ENCODE measurements at regions not wholly inside any gene's neighbourhood (a gene's known extent, or its start where the extent isn't known, plus 50 kb on each side); places are given as distances from the start of the nearest gene placed in this dataset.

GRCh38 chr2:194465641-194466040 is 1191.4 kb upstream of the SLC39A10 start:
- FAIRE-seq = no peak

More at GRCh38 chr2:194465641-194466040, 1191.4 kb upstream of the SLC39A10 start:
- no peak for DNase-seq (ENCODE audit: low read depth in 1 of 2, low spot score in 2 of 2)
- no peak overlapping the region for H4K91ac ChIP-seq (replicated peaks; ENCODE audit: insufficient read length, low read length)
- H4K8ac ChIP-seq (ENCODE audit: extremely low read depth, insufficient read depth, low read length) = no peak overlapping the region
- TF ChIP-seq HDAC2 (IDR thresholded peaks at IDR 0.05; ENCODE audit: borderline replicate concordance in 1 of 2, low read depth in 2 of 2, low read length in 2 of 2) (no peak), YY1 (IDR thresholded peaks at IDR 0.05; ENCODE audit: low read depth, low read length) (no peak), SAP30 (IDR thresholded peaks at IDR 0.05; ENCODE audit: insufficient read depth, insufficient replicate concordance, low read length) (no peak)
- H2BK15ac ChIP-seq (ENCODE audit: low read length) = no peak overlapping the region
- no peaks in the 10 kb centered on the region for H3K79me2 ChIP-seq (ENCODE audit: control insufficient read depth in 1 of 2, insufficient read depth in 2 of 2, low read length in 2 of 2)
- H2AK5ac ChIP-seq (ENCODE audit: low read depth, low read length) = no peak overlapping the region
- no peaks in the 10 kb centered on the region for H4K20me1 ChIP-seq (replicated peaks in 1 of 2; ENCODE audit: control insufficient read depth in 1 of 2, insufficient read depth in 2 of 2, low read length in 2 of 2)
- no peak overlapping the region for H2BK12ac ChIP-seq (ENCODE audit: low read depth, low read length)
- H3K36me3 ChIP-seq (ENCODE audit: control insufficient read depth in 2 of 4, insufficient read depth in 4 of 4, low read length in 3 of 4) = no peaks in the 10 kb centered on the region
- no peak overlapping the region for H3K4me3 ChIP-seq (ENCODE audit: extremely low read depth in 1 of 4, insufficient read depth in 2 of 4, low read depth in 3 of 4, low read length in 4 of 4)
- ChIA-PET CTCF (ENCODE audit: partially characterized antibody) (interaction anchor here (0.6 kb wide), 1 partner anchor 720 kb away, joined by 3 read pairs; no protein-coding TSS in a partner anchor), POLR2A (ENCODE audit: partially characterized antibody) (no interaction called here)
- H3K56ac ChIP-seq (replicated peaks; ENCODE audit: insufficient read length, low read depth, low read length) = no peak overlapping the region
- no peak overlapping the region for H3K4me2 ChIP-seq (ENCODE audit: insufficient read depth in 1 of 2, low read depth in 2 of 2, low read length in 2 of 2)
- no peak overlapping the region for H3K27ac ChIP-seq (ENCODE audit: low read depth, low read length)
- H3K23ac ChIP-seq (ENCODE audit: insufficient read length) = no peak overlapping the region
- no peak overlapping the region for H3K14ac ChIP-seq (ENCODE audit: insufficient read length)
- no peak overlapping the region for H2BK5ac ChIP-seq (ENCODE audit: low read depth, low read length)
- H3K23me2 ChIP-seq (ENCODE audit: low read depth, low read length) = no peaks in the 10 kb centered on the region
- H3K9me3 ChIP-seq (ENCODE audit: insufficient read depth in 2 of 2, low read depth in 1 of 2, low read length in 1 of 2) = no peaks in the 10 kb centered on the region
- no peak overlapping the region for H3K18ac ChIP-seq (ENCODE audit: extremely low read depth, low read length)
- no peak overlapping the region for H2BK120ac ChIP-seq (replicated peaks; ENCODE audit: low read depth, low read length)
- WGBS, 2 experiments (ENCODE audit: extremely low coverage in 1 of 2, insufficient coverage in 1 of 2, insufficient read length in 1 of 2, insufficient replicate concordance in 2 of 2, low coverage in 1 of 2, low lambda C conversion rate in 2 of 2, missing lambda C conversion rate in 1 of 2) = 94% methylated on average over 3 of the region's 3 CpGs; no CpG with 5 or more reads in 1 of the 2 experiments
- no peaks in the 10 kb centered on the region for H3K79me1 ChIP-seq (ENCODE audit: low read depth, low read length)
- H2BK20ac ChIP-seq (ENCODE audit: low read length) = no peak overlapping the region
- no peak overlapping the region for H3K9ac ChIP-seq (replicated peaks in 1 of 4; ENCODE audit: extremely low read depth in 1 of 4, low read depth in 3 of 4, low read length in 3 of 4)
- H4K5ac ChIP-seq (ENCODE audit: insufficient read length, low read depth, low read length) = no peak overlapping the region
- H3K4me1 ChIP-seq (replicated peaks in 1 of 4; ENCODE audit: control insufficient read depth in 3 of 4, insufficient read depth in 4 of 4, low read length in 3 of 4) = no peaks in the 10 kb centered on the region
- H2AFZ ChIP-seq (ENCODE audit: low read length) = no peak overlapping the region; the same call in 1 of the 2 replicates
- H3K4ac ChIP-seq (replicated peaks; ENCODE audit: insufficient read length, low read depth, low read length) = no peak overlapping the region
- no peaks in the 10 kb centered on the region for H3K27me3 ChIP-seq (replicated peaks in 1 of 4; ENCODE audit: control insufficient read depth in 3 of 4, extremely low read depth in 1 of 4, insufficient read depth in 3 of 4, low read length in 3 of 4)
